B cell (primary cell): ENCODE measurements at regions not wholly inside any gene's neighbourhood (a gene's known extent, or its start where the extent isn't known, plus 50 kb on each side); places are given as distances from the start of the nearest gene placed in this dataset.

ENCODE experiments used
- ATAC-seq: fragments of 200-7000 bp; cut with Tn5 transposase; one replicate; pipeline ENCODE4 v1.10.0; 2021; ENCODE audit warnings: low read depth, mild to moderate bottlenecking, moderate number of reproducible peaks, moderate library complexity
- CTCF ChIA-PET: fragments of 350-600 bp; sonication (Branson Sonifier 250); formaldehyde crosslinking; loops from one replicate; lab custom pipeline; 2021; ENCODE audit warnings: antibody characterized with exemption, inconsistent platforms; lab: Charles Lee
- POLR2A ChIA-PET: fragments of 350-600 bp; sonication (Branson Sonifier 250); formaldehyde crosslinking; loops from one replicate; lab custom pipeline; 2021; ENCODE audit warnings: antibody characterized with exemption; lab: Charles Lee
- DNase-seq: peaks from one replicate; pipeline ENCODE4 v3.0.0; 2013
- H2AFZ ChIP-seq: 2 replicates; pipeline ENCODE4 v1.6.1; 2012; ENCODE audit warnings: mild to moderate bottlenecking, low read depth, low read length; ENCODE audit not compliant: insufficient read depth, poor library complexity, severe bottlenecking
- H3K27ac ChIP-seq, 2 donors: 1 replicate in 1 of 2; 2 replicates in 1 of 2; pipeline ENCODE4 v1.5.1; 2012 to 2013; ENCODE audit warnings: low read length in 2 of 2, mild to moderate bottlenecking in 2 of 2, moderate library complexity in 1 of 2
- H3K27me3 ChIP-seq, 4 experiments: fragments of 200-600 bp in 1 of 4; sonication (generic) in 1 of 4; replicated peaks in 1 of 4; 1 replicate in 2 of 4; 2 replicates in 2 of 4; pipeline versions ENCODE4 v1.6.1 to v1.7.0; 2013 to 2016; ENCODE audit warnings: low read length in 3 of 4, mild to moderate bottlenecking in 2 of 4, mixed read lengths in 1 of 4, moderate library complexity in 1 of 4; ENCODE audit not compliant: insufficient read depth in 4 of 4, control insufficient read depth in 3 of 4; ENCODE audit errors: control extremely low read depth in 1 of 4
- H3K36me3 ChIP-seq, 2 experiments: replicated peaks in 1 of 2; 1 replicate in 1 of 2; 2 replicates in 1 of 2; pipeline versions ENCODE4 v1.6.1 to v1.7.1; 2013; ENCODE audit warnings: low read length in 1 of 2; ENCODE audit not compliant: insufficient read depth in 2 of 2, control insufficient read depth in 1 of 2; ENCODE audit errors: control extremely low read depth in 1 of 2, extremely low read depth in 1 of 2
- H3K4me1 ChIP-seq, 2 donors: fragments of 200-600 bp in 1 of 2; sonication (generic) in 1 of 2; 1 replicate in 1 of 2; 2 replicates in 1 of 2; pipeline versions ENCODE4 v1.5.1 to v1.6.1; 2013 to 2017; ENCODE audit warnings: low read length in 2 of 2; ENCODE audit not compliant: control insufficient read depth in 2 of 2, insufficient read depth in 2 of 2
- H3K4me2 ChIP-seq: replicated peaks from 2 replicates; pipeline ENCODE3; 2012; ENCODE audit warnings: mild to moderate bottlenecking, low read depth, low read length; ENCODE audit not compliant: poor library complexity, severe bottlenecking
- H3K4me3 ChIP-seq, 5 experiments: fragments of 200-600 bp in 1 of 5; sonication (generic) in 1 of 5; 1 replicate in 3 of 5; 2 replicates in 2 of 5; pipeline versions ENCODE4 v1.5.1 to v1.7.0; 2011 to 2016; ENCODE audit warnings: low read length in 4 of 5, mild to moderate bottlenecking in 4 of 5, low read depth in 2 of 5, control low read depth in 1 of 5, moderate library complexity in 1 of 5; ENCODE audit not compliant: insufficient read depth in 1 of 5; ENCODE audit errors: control extremely low read depth in 1 of 5, extremely low read depth in 1 of 5
- H3K79me2 ChIP-seq: fragments of 200-600 bp; sonication (generic); one replicate; pipeline ENCODE4 v1.6.0; 2016; ENCODE audit warnings: low read length; ENCODE audit not compliant: control insufficient read depth, insufficient read depth
- H3K9ac ChIP-seq: fragments of 200-600 bp; sonication (generic); 2 replicates; pipeline ENCODE4 v1.6.1; 2017; ENCODE audit warnings: mild to moderate bottlenecking, low read length, moderate library complexity
- H3K9me3 ChIP-seq, 3 donors: one replicate each; pipeline versions ENCODE4 v1.6.1 to v1.7.1; 2013; ENCODE audit warnings: low read length in 2 of 3; ENCODE audit not compliant: control insufficient read depth in 2 of 3, insufficient read depth in 1 of 3; ENCODE audit errors: control extremely low read depth in 1 of 3
- H4K20me1 ChIP-seq: 2 replicates; pipeline ENCODE4 v1.6.0; 2012; ENCODE audit warnings: mild to moderate bottlenecking, low read length; ENCODE audit not compliant: insufficient read depth, control insufficient read depth, poor library complexity, severe bottlenecking
- H3K27ac Mint-ChIP-seq: one replicate; pipeline ENCODE4 v1.8.0; 2021; ENCODE audit warnings: mixed read lengths
- H3K27me3 Mint-ChIP-seq: one replicate; pipeline ENCODE4 v1.8.0; 2021; ENCODE audit warnings: mixed read lengths
- H3K4me1 Mint-ChIP-seq: one replicate; pipeline ENCODE4 v1.8.0; 2021; ENCODE audit warnings: mixed read lengths
- H3K4me3 Mint-ChIP-seq: one replicate; pipeline ENCODE4 v1.8.0; 2021; ENCODE audit warnings: mixed read lengths
- H3K9me3 Mint-ChIP-seq: one replicate; pipeline ENCODE4 v1.8.0; 2022; ENCODE audit warnings: mixed read lengths; ENCODE audit not compliant: insufficient read depth
- EZH2 ChIP-seq: IDR thresholded peaks from 2 replicates; pipeline ENCODE4 v1.6.1; 2012; ENCODE audit warnings: borderline replicate concordance, low read depth, mild to moderate bottlenecking, moderate library complexity, low read length; ENCODE audit not compliant: insufficient read depth, poor library complexity, severe bottlenecking
- WGBS: methylation state at CpG from one replicate; pipeline ENCODE4 v1.1.5; 2013; ENCODE audit warnings: missing lambda C conversion rate; ENCODE audit not compliant: insufficient coverage; 5-methylcytosine and 5-hydroxymethylcytosine counted together
- intact Hi-C: fragments of 100-400 bp; cut with micrococcal nuclease; formaldehyde crosslinking; loops from one replicate; pipeline ENCODE4 v1.10.0; 2022
- TF ChIP-seq, protein P1 (sequence below): fragments of 200-600 bp; IDR thresholded peaks from one replicate; pipeline ENCODE4 v1.8.0; 2022; ENCODE audit warnings: antibody characterized with exemption, mild to moderate bottlenecking

DNA sequence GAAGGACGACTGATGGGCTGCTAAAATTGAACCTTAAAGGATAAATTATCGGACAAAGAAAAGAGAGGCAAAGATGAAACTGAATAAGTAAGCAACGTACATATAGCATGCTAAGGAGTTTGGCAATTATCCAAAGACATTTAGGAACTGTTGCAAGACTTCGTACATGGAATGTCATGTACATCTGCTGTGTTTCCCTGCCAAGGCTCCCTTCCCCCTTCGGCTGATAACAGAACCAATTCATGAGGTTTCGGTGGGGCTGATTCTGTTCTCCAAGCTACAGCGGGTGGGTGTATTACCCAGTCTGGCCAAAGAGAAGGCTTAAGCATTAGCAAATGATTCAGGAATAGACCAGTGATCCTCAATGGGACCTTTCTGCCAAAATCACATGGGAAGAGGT lies 190.9 kb upstream of the FREM1 start:
- Mint-ChIP-seq H3K4me1 (no peaks in the 10 kb centered on the region), H3K27ac (no peak overlapping the region), H3K9me3 (no peaks in the 10 kb centered on the region), H3K4me3 (no peak overlapping the region), H3K27me3 (peaks cover 17% of the 10 kb centered on the region)
- no peaks in the 10 kb centered on the region for H3K79me2 ChIP-seq
- H3K27me3 ChIP-seq = no peaks in the 10 kb centered on the region
- no peak overlapping the region for H3K9ac ChIP-seq
- no peaks in the 10 kb centered on the region for H3K4me1 ChIP-seq
- no peaks in the 10 kb centered on the region for H4K20me1 ChIP-seq
- H3K9me3 ChIP-seq = no peaks in the 10 kb centered on the region
- H3K27ac ChIP-seq = no peak overlapping the region
- TF ChIP-seq, protein P1, sequence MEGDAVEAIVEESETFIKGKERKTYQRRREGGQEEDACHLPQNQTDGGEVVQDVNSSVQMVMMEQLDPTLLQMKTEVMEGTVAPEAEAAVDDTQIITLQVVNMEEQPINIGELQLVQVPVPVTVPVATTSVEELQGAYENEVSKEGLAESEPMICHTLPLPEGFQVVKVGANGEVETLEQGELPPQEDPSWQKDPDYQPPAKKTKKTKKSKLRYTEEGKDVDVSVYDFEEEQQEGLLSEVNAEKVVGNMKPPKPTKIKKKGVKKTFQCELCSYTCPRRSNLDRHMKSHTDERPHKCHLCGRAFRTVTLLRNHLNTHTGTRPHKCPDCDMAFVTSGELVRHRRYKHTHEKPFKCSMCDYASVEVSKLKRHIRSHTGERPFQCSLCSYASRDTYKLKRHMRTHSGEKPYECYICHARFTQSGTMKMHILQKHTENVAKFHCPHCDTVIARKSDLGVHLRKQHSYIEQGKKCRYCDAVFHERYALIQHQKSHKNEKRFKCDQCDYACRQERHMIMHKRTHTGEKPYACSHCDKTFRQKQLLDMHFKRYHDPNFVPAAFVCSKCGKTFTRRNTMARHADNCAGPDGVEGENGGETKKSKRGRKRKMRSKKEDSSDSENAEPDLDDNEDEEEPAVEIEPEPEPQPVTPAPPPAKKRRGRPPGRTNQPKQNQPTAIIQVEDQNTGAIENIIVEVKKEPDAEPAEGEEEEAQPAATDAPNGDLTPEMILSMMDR = no peak
- TF ChIP-seq EZH2 = no peak
- no peaks in the 10 kb centered on the region for H3K36me3 ChIP-seq
- CTCF ChIA-PET = interaction anchor here (1.8 kb wide), 1 partner anchor 34 kb away, joined by 7 read pairs; no protein-coding TSS in a partner anchor
- H3K4me2 ChIP-seq = no peak overlapping the region
- ATAC-seq (no peak), DNase-seq (no peak)
- WGBS = 88% methylated on average over 7 of the region's 7 CpGs
- H3K4me3 ChIP-seq = no peak overlapping the region
- POLR2A ChIA-PET = no interaction called here
- H2AFZ ChIP-seq = no peak overlapping the region
- intact Hi-C loops = loop anchor here (10.0 kb wide), 1 partner anchor 504 kb away; no protein-coding TSS in a partner anchor

- no peaks in the 10 kb centered on the region for H4K20me1 ChIP-seq
- TF ChIP-seq, protein P1 = no peak
- no peak for TF ChIP-seq EZH2
- ChIA-PET POLR2A (no interaction called here), CTCF (interaction anchor here (1.8 kb wide), 1 partner anchor 35 kb away, joined by 7 read pairs; no protein-coding TSS in a partner anchor)
- DNase-seq = no peak
- H3K27me3 ChIP-seq = no peaks in the 10 kb centered on the region
- no peak overlapping the region for H3K4me3 Mint-ChIP-seq
- no peak overlapping the region for H3K4me2 ChIP-seq
- H3K4me1 ChIP-seq = no peaks in the 10 kb centered on the region
- peaks cover 17% of the 10 kb centered on the region for H3K27me3 Mint-ChIP-seq
- no peaks in the 10 kb centered on the region for H3K79me2 ChIP-seq
- H3K4me1 Mint-ChIP-seq = no peaks in the 10 kb centered on the region
- H3K9me3 Mint-ChIP-seq = no peaks in the 10 kb centered on the region
- H2AFZ ChIP-seq = no peak overlapping the region
- intact Hi-C loops = loop anchor here (10.0 kb wide), 1 partner anchor 504 kb away; no protein-coding TSS in a partner anchor
- ATAC-seq = no peak
- WGBS = 0% methylated on average over 1 of the region's 2 CpGs
- H3K4me3 ChIP-seq = no peak overlapping the region
- no peaks in the 10 kb centered on the region for H3K36me3 ChIP-seq
- no peak overlapping the region for H3K9ac ChIP-seq
- H3K9me3 ChIP-seq = no peaks in the 10 kb centered on the region
- H3K27ac ChIP-seq = no peak overlapping the region
- H3K27ac Mint-ChIP-seq = no peak overlapping the region
These were observed 190.3 kb upstream of the FREM1 start for GRCh38 chr9:15100571-15100970.
